Mononuclear cell (primary cell): ENCODE measurements at regions not wholly inside any gene's neighbourhood (a gene's known extent, or its start where the extent isn't known, plus 50 kb on each side); places are given as distances from the start of the nearest gene placed in this dataset.

ENCODE experiments used
- H3K27me3 ChIP-seq: 2 replicates; pipeline ENCODE4 v1.6.0; 2011; ENCODE audit warnings: low read length, control low read depth; ENCODE audit not compliant: insufficient read depth
- H3K4me1 ChIP-seq: 2 replicates; pipeline ENCODE4 v1.5.1; 2011; ENCODE audit warnings: mild to moderate bottlenecking, low read length, control low read depth; ENCODE audit not compliant: insufficient read depth
- H3K4me3 ChIP-seq: 2 replicates; pipeline ENCODE4 v1.5.1; 2011; ENCODE audit warnings: mild to moderate bottlenecking, low read length, moderate library complexity
- H3K9me3 ChIP-seq: 2 replicates; pipeline ENCODE4 v1.5.1; 2011; ENCODE audit warnings: low read depth, mild to moderate bottlenecking, control low read depth, low read length

DNA sequence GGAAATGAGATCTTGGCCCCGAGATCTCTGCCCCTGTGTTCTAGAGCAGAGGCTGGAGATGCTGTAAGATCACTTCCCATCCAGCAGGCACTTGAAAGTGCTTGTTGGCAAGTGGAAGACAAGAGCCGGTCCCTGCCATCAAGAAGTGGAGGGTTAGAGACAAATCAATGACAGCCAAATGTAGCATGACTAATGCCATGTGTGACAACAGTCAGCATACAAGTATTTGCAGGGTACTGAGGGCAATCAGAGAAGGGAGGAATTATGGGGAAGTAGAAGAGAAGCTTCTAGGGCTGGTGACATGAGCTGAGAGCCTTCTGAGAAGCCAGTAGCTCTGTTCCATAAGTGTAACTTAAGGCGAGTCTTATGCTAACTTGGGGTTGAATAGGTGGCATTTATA is 58.6 kb downstream of the TMEM17 start:
- Histone ChIP-seq H3K27me3 (no peaks in the 10 kb centered on the region), H3K9me3 (no peaks in the 10 kb centered on the region), H3K4me1 (no peaks in the 10 kb centered on the region), H3K4me3 (no peak overlapping the region)

DNA sequence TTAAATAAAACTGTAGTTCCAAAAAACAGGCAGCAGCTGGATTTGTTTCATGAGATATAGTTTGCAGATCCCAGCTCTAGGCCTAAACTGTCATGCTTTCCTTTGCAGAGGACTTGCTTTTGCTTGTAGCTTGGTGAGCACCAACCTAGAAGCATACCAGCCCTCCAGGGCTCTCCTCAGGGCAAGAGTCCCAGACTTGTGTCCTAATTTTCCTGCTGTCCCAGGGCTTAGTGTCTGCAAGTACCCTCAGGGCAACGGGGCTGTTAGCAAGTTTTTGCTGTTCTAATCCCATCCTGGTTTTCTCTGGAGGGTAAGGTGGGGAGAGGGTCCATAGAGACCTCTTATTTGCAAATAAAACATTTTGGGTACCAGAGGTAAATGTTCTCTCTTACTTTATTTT is 59.5 kb downstream of the TMEM17 start:
- H3K4me3 ChIP-seq: no peak overlapping the region
- no peaks in the 10 kb centered on the region for H3K9me3 ChIP-seq
- no peaks in the 10 kb centered on the region for H3K4me1 ChIP-seq
- no peaks in the 10 kb centered on the region for H3K27me3 ChIP-seq

DNA sequence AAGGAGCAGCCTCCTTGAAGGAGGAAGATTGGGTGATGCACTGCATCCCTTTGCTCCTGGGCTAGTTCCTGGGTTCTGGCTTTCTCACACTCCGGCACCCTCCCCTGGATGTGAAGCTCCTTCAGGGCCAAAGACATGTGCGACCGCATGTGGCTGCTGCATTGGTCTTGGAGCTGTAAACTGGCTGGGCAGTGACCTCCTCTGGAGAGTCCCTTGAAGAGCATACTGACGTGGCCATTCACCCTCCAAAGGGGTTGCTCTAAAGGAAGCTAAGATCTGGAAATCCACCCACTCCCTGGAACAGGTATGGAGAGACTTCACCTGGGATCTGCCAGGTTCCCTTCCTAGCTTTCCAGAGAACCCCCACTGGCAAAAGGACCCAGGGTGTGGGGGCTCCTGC is 62.1 kb downstream of the TMEM17 start:
- Histone ChIP-seq H3K27me3 (no peaks in the 10 kb centered on the region), H3K4me1 (no peaks in the 10 kb centered on the region), H3K4me3 (no peak overlapping the region), H3K9me3 (no peaks in the 10 kb centered on the region)

DNA sequence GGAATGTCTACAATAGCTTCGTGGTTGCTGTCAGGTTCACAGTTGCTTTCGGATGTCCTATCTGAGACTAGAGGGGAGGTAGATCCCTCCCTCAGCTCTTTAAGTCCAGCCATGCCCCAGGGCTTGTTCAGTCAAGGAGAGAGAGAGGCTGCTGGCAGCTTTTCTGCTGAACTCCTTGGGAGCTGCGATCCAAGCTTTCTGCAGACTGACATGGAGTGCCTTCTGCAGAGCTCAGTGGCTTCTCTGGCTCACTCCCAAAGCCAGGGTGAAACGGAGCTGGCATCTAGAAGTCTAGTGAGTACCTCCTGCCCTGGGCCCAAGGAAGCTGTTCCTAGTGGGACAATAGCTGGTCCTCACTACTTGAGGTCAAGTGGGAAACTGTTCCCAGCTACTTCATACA is 62.5 kb downstream of the TMEM17 start:
- no peaks in the 10 kb centered on the region for H3K4me1 ChIP-seq
- no peaks in the 10 kb centered on the region for H3K27me3 ChIP-seq
- no peaks in the 10 kb centered on the region for H3K9me3 ChIP-seq
- H3K4me3 ChIP-seq: no peak overlapping the region

DNA sequence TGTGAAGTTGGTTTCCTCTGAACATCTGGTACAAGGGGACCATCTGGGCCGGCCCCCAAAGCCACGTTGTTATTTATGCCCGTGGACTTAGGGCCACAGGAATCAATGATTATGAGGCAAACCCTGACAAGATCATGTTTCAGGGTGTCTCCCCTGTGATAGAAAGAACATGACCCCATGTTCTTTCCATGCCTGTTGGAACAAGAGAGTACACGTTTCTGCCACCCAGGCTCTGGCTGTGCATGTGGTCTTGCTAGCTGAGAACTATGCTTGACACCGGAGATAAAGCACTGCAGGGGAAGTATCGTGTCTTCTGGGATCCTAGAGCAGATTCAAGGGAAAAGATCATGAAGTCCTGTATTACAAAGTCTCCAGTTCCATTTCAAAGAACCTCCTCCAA is 64.2 kb downstream of the TMEM17 start:
- no peaks in the 10 kb centered on the region for H3K4me1 ChIP-seq

DNA sequence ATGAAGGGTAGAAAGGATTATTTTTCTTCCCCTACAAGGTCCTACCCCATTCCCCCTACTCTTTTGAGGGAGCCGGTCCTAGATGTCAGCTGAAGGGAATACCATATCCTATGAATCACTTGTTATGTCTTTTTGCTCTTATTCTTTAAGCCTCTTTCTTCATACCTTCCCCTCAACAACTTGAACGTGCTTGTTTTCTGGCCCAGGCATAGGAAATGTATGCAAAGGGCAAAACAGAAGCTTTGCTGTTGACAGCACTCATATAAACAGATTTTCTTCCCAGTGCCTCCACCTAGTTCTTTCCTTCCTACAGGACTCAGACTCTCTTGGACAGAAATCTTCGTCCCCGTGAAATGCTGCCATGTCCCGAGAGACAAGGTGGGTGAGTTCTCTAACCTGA is 64.6 kb downstream of the TMEM17 start:
- H3K4me3 ChIP-seq: no peak overlapping the region
- H3K4me1 ChIP-seq: no peaks in the 10 kb centered on the region
- H3K9me3 ChIP-seq: no peaks in the 10 kb centered on the region
- no peaks in the 10 kb centered on the region for H3K27me3 ChIP-seq

More for the DNA sequence above, 64.2 kb downstream of the TMEM17 start:
- Histone ChIP-seq H3K9me3 (no peaks in the 10 kb centered on the region), H3K27me3 (no peaks in the 10 kb centered on the region), H3K4me3 (no peak overlapping the region)

DNA sequence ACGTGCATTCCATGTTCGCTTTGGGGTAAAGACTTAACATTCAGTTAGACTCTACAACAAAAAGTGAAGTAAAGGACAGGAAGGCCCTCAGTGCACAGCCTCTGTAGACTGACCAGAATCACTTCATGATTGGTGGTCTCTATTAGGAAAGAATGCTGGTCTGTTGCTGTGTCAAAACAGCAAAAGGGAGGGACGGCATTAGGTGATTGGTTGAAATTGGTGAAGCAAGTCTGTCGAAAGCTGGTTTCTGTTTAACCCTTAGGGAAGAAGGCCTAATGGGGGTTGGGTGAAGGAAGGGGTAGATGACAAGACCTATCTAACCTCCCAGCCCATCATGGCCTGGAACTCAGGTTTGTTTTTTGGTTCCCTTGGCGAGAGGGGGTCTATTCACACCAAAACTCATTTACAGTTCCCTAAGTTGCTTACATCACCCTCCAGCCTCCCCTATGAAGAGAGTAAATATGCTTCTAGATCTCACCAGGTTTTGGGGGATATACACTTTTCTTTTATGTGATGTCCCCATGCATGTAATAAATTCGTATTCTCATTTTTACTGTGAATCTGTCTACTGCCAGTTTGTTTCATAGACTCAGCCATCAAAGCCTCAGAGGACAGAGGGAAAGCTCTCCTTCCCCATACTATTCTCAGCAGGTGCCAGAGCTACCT is 65.6 kb downstream of the TMEM17 start:
- Histone ChIP-seq H3K9me3 (no peaks in the 10 kb centered on the region), H3K27me3 (no peaks in the 10 kb centered on the region), H3K4me3 (no peak overlapping the region), H3K4me1 (no peaks in the 10 kb centered on the region)

DNA sequence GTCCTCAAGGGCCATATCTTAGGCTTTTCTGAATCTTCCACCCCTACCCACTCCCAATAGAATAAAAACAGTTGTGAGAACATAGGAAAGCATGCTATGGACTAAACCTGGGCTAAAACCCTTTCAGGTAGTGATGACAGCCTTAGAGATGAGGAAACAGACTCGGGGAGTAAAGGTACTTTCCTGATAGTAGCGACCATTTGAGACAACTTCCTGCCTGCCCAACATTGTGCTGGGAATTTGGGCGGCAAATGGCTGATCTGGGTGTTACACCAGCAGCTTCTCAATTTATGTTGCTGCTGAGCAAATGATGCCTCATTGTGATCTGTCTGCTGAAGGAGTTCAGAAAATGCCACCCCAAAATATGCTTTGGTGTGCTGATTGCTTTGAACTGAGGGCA is 66.6 kb downstream of the TMEM17 start:
- no peaks in the 10 kb centered on the region for H3K27me3 ChIP-seq
- no peaks in the 10 kb centered on the region for H3K4me1 ChIP-seq
- no peak overlapping the region for H3K4me3 ChIP-seq
- no peaks in the 10 kb centered on the region for H3K9me3 ChIP-seq

DNA sequence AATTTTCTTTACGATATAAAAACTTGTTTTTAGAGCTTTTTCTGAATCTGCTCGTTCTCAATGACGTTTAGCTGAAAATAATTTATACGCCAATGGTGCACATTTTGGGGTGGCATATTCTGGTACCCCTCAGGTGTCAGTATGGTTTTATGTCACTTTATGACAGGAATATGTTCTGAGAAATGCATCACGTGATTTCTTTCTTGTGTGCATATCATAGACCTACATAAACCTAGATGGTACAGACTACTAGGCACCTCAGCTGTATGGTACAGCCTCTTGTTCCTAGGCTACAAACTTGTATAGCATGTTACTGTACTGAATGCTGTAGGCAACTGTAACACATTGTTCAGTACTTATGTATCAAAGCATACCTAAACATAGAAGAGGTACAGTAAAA is 68.2 kb downstream of the TMEM17 start:
- Histone ChIP-seq H3K4me1 (no peaks in the 10 kb centered on the region), H3K27me3 (no peaks in the 10 kb centered on the region), H3K4me3 (no peak overlapping the region), H3K9me3 (no peaks in the 10 kb centered on the region)

DNA sequence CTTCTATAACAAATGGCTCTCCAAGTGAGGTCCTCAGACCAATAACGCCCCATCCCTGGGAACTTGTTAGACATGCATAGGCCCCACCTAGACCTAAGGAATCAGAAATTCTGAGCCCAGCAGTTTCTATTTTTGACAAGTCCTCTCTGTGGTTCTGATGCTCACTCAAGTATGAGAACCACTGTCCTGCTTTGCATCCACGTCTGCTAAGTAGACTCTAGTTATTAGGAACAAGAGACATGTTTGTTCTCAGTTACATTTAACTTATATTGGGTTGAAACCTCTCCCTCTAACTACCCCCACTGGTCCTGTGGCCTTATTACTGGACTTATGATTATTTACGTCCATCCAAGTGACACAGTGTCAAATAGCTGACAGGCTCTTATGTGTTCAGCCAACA is 70.3 kb downstream of the TMEM17 start:
- Histone ChIP-seq H3K4me3 (no peak overlapping the region), H3K9me3 (no peaks in the 10 kb centered on the region), H3K27me3 (no peaks in the 10 kb centered on the region), H3K4me1 (no peaks in the 10 kb centered on the region)

DNA sequence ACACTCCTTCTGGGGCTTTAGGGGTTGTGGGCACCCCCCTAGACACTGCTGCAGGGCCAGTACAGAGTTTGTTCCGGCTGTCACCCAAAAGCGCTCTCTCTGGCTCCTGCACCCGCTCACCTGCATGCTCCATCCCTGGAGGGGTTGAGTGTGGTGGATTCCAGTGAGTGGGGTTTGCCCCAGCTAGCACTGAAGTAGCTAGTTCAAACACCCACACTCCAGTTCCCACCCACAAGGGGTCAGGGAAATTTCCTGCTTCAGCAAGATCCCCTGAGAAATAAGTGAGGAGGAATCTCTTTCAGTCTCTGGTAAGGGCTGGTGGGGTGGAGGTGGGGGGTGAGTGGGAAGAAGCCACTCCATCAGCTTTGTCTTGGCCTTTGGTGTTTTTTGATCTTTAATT is 73.6 kb downstream of the TMEM17 start:
- Histone ChIP-seq H3K27me3 (no peaks in the 10 kb centered on the region), H3K9me3 (no peaks in the 10 kb centered on the region), H3K4me1 (no peaks in the 10 kb centered on the region), H3K4me3 (no peak overlapping the region)

DNA sequence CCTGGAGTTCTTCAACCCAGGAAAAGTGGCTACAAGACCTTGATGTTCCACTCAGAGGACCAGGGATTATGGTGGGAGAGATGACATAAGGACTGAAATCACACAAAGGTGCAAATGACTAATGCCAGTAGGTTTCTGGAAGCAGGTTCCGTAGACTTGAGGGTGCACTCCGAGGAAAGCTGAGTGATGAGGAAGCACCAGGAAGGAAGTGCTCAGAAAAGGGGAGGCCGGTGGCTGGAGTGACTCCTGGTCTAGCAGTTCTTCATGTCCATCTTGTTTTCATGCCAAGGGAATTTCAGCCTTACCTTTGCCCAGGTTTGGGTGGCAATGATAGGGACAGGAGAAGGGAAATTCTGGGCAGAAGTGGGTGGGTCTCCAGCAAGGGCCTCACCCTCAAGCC is 74.5 kb downstream of the TMEM17 start:
- Histone ChIP-seq H3K4me1 (no peaks in the 10 kb centered on the region), H3K9me3 (no peaks in the 10 kb centered on the region), H3K27me3 (no peaks in the 10 kb centered on the region), H3K4me3 (no peak overlapping the region)

DNA sequence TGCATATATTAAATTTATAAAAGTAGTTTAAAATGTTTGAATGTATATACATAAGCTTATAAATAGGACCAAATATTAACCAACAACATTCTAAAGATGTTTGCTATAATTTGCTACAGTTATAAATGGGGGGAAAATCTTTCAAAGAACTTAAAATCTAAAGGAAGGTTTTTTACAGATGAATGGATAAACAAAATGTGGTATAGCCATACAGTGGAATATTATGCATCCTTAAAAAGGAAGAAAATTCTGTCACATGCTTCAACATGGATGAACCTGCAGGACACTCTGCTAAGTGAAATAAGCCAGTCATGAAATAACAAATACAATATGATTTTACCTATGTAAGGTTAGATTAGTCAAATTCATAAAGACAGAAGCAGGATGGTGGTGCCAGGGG is 75.8 kb downstream of the TMEM17 start:
- Histone ChIP-seq H3K4me1 (no peaks in the 10 kb centered on the region), H3K4me3 (no peak overlapping the region), H3K27me3 (no peaks in the 10 kb centered on the region), H3K9me3 (no peaks in the 10 kb centered on the region)

DNA sequence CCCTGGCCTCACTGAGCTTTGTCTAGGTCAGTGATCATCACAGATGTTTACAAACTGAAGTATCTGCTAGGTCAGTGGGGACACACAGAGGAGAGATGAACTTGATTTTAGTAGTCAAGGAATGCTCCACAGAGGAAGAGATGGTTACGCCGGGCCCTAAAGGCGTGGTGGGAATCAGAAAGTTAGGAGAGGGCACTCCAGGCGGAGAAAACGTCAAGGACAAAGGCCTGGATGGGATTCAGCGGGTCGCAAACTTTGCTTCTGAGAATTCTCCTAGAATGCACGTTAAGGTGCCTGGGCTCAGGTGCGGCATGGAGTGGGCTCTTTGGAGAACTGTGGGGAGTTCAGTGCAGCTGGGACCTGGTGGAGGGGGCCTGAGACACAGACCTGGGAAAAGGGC is 78.8 kb downstream of the TMEM17 start:
- Histone ChIP-seq H3K4me3 (no peak overlapping the region), H3K4me1 (no peaks in the 10 kb centered on the region), H3K9me3 (no peaks in the 10 kb centered on the region), H3K27me3 (no peaks in the 10 kb centered on the region)

DNA sequence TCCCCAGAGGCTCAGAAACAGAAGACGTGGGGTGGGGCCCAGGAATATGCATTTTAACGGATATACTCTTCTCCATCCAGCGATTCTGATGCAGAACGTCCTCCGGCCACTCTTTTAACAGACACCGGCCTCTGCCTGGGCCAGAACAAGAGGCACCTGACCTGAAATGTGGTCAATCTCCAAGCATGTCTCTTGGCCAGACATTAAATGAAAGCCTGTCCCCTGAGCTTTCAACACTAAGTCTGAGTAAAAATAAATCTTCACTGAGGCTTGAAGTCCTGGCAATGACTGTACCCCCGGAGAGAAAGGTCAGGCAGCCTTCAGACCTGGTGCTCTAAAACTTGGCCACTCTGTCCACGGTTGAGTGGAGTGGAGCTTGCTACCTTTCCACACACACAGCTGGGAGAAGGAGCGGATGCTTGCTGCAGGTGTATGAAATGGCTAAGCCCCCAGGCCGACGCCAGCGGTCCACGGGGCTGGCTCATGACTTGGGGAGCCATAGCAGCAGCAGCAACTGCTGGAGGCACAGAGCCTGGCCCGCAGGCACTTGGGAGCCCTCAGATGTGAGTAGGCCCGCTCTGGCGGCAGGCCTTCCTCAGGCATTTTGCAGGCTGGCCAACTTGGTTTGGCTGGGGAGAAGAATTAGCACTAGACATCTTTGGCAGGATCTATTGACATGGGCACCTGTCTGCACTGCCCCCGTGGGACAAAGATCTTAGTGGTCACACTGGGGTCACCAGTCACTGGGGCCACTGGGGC is 79.7 kb downstream of the TMEM17 start:
- Histone ChIP-seq H3K4me3 (no peak overlapping the region), H3K27me3 (no peaks in the 10 kb centered on the region), H3K9me3 (no peaks in the 10 kb centered on the region), H3K4me1 (no peaks in the 10 kb centered on the region)

DNA sequence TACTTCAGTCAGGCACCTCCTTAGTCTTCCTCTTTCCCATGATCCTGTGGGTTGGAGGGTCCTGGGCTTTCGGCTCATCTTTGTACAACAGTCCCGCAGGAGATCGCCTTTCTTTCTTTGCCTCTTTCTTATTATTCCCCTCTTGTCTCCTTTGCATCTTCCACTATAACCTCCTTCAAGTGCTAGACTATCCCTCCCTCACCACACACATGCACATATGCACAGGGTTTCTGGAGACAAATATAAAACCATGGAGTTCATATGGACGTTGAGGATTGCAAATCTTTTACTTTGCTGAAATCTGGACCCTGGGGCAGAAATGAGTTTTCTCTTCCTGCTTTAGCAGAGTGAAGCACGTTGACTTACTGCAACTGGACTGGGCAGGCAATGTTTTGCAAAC is 80.3 kb downstream of the TMEM17 start:
- H3K27me3 ChIP-seq: no peaks in the 10 kb centered on the region
- H3K4me1 ChIP-seq: no peaks in the 10 kb centered on the region
- H3K9me3 ChIP-seq: no peaks in the 10 kb centered on the region
- H3K4me3 ChIP-seq: no peak overlapping the region
